ENCODE measurements at regions not wholly inside any gene's neighbourhood (a gene's known extent, or its start where the extent isn't known, plus 50 kb on each side); places are given as distances from the start of the nearest gene placed in this dataset.
A peak's percentile ranks its signal among the peaks of the same experiment; 100 is the strongest.

GRCh38 chr12:115191342-115191741, 507.4 kb upstream of the TBX3 start:
- Histone ChIP-seq H3F3A (ENCODE audit: insufficient read depth) (peaks cover 9% of the 10 kb centered on the region; the same call in 1 of the 2 replicates), H3K4me3 (no peak overlapping the region), H3K9me3 (ENCODE audit: low read depth) (no peaks in the 10 kb centered on the region), H3K27ac (no peak overlapping the region), H2AFZ (no peak overlapping the region), H3K27me3 (replicated peaks; ENCODE audit: insufficient read depth) (no peaks in the 10 kb centered on the region), H3K79me2 (ENCODE audit: insufficient read depth) (no peaks in the 10 kb centered on the region), H3K9me2 (ENCODE audit: insufficient read depth) (no peaks in the 10 kb centered on the region), H3K36me3 (ENCODE audit: low read depth) (no peaks in the 10 kb centered on the region), H3K9ac (no peak overlapping the region), H3K4me2 (ENCODE audit: unreplicated experiment) (no peak overlapping the region), H3K4me1 (ENCODE audit: insufficient read depth) (peaks cover 10% of the 10 kb centered on the region), H4K20me1 (ENCODE audit: insufficient read depth) (no peaks in the 10 kb centered on the region)
- in situ Hi-C loops (cut with MboI) = no loop called here
- peak; percentile 48 for DNase-seq
- 57 to 59% methylated on average over 2 of the region's 2 CpGs for WGBS, 2 experiments (ENCODE audit: low coverage in 1 of 2, low lambda C conversion rate in 2 of 2, missing lambda C conversion rate in 2 of 2)
- TF ChIP-seq EZH2 (IDR thresholded peaks at IDR 0.05; ENCODE audit: insufficient read depth, poor library complexity, severe bottlenecking) (no peak), EZH2phosphoT487 (IDR thresholded peaks at IDR 0.05; ENCODE audit: insufficient read depth, low read depth) (no peak)

GRCh38 chr12:115190010-115190770, 506.2 kb upstream of the TBX3 start:
- Histone ChIP-seq H3K9ac (0 out of 2 replicates have a peak overlapping the region, but pooled peaks have one; percentile 3), H3K4me1 (ENCODE audit: insufficient read depth) (peaks cover 10% of the 10 kb centered on the region), H3K79me2 (ENCODE audit: insufficient read depth) (no peaks in the 10 kb centered on the region), H3K27me3 (replicated peaks; ENCODE audit: insufficient read depth) (no peaks in the 10 kb centered on the region), H3K9me2 (ENCODE audit: insufficient read depth) (no peaks in the 10 kb centered on the region), H3K36me3 (ENCODE audit: low read depth) (no peaks in the 10 kb centered on the region), H2AFZ (peak overlapping the region; percentile 80), H3K9me3 (ENCODE audit: low read depth) (no peaks in the 10 kb centered on the region), H3K4me3 (0 out of 2 replicates have a peak overlapping the region, but pooled peaks have one; percentile 14), H4K20me1 (ENCODE audit: insufficient read depth) (no peaks in the 10 kb centered on the region), H3K27ac (0 out of 2 replicates have a peak overlapping the region, but pooled peaks have one; percentile 1), H3F3A (ENCODE audit: insufficient read depth) (peaks cover 9% of the 10 kb centered on the region; the same call in 1 of the 2 replicates), H3K4me2 (ENCODE audit: unreplicated experiment) (peak overlapping the region; percentile 66)
- 8 to 13% methylated on average over 6 of the region's 6 CpGs for WGBS, 2 experiments (ENCODE audit: low coverage in 1 of 2, low lambda C conversion rate in 2 of 2, missing lambda C conversion rate in 2 of 2)
- TF ChIP-seq EZH2phosphoT487 (IDR thresholded peaks at IDR 0.05; ENCODE audit: insufficient read depth, low read depth) = no peak
- no peak for TF ChIP-seq EZH2 (IDR thresholded peaks at IDR 0.05; ENCODE audit: insufficient read depth, poor library complexity, severe bottlenecking)
- in situ Hi-C loops (cut with MboI) = no loop called here
- DNase-seq = peak; percentile 36

- in situ Hi-C loops (cut with MboI) = no loop called here
- Histone ChIP-seq H3K27ac (no peak overlapping the region), H3K9me3 (ENCODE audit: low read depth) (no peaks in the 10 kb centered on the region), H3K4me3 (no peak overlapping the region), H3K4me2 (ENCODE audit: unreplicated experiment) (no peak overlapping the region), H3K36me3 (ENCODE audit: low read depth) (no peaks in the 10 kb centered on the region), H3K9ac (no peak overlapping the region), H3K27me3 (replicated peaks; ENCODE audit: insufficient read depth) (no peaks in the 10 kb centered on the region), H4K20me1 (ENCODE audit: insufficient read depth) (no peaks in the 10 kb centered on the region), H3K79me2 (ENCODE audit: insufficient read depth) (no peaks in the 10 kb centered on the region), H3K4me1 (ENCODE audit: insufficient read depth) (peaks cover 8% of the 10 kb centered on the region), H3F3A (ENCODE audit: insufficient read depth) (peaks cover 7% of the 10 kb centered on the region; the same call in 1 of the 2 replicates), H3K9me2 (ENCODE audit: insufficient read depth) (no peaks in the 10 kb centered on the region), H2AFZ (no peak overlapping the region)
- no peak for DNase-seq
- WGBS, 2 experiments (ENCODE audit: low coverage in 1 of 2, low lambda C conversion rate in 2 of 2, missing lambda C conversion rate in 2 of 2) = 44 to 49% methylated on average over 4 of the region's 4 CpGs
- TF ChIP-seq EZH2phosphoT487 (IDR thresholded peaks at IDR 0.05; ENCODE audit: insufficient read depth, low read depth) = no peak
- no peak for TF ChIP-seq EZH2 (IDR thresholded peaks at IDR 0.05; ENCODE audit: insufficient read depth, poor library complexity, severe bottlenecking)
These were observed 501.5 kb upstream of the TBX3 start for GRCh38 chr12:115185506-115185905.

GRCh38 chr12:115183752-115184151, 499.8 kb upstream of the TBX3 start:
- no peak for DNase-seq
- Histone ChIP-seq H3K4me3 (no peak overlapping the region), H3K36me3 (ENCODE audit: low read depth) (no peaks in the 10 kb centered on the region), H3K9me3 (ENCODE audit: low read depth) (no peaks in the 10 kb centered on the region), H3F3A (ENCODE audit: insufficient read depth) (no peaks in the 10 kb centered on the region), H3K4me1 (ENCODE audit: insufficient read depth) (no peaks in the 10 kb centered on the region), H3K9ac (no peak overlapping the region), H4K20me1 (ENCODE audit: insufficient read depth) (no peaks in the 10 kb centered on the region), H2AFZ (no peak overlapping the region), H3K27ac (no peak overlapping the region), H3K79me2 (ENCODE audit: insufficient read depth) (no peaks in the 10 kb centered on the region), H3K9me2 (ENCODE audit: insufficient read depth) (no peaks in the 10 kb centered on the region), H3K27me3 (replicated peaks; ENCODE audit: insufficient read depth) (no peaks in the 10 kb centered on the region), H3K4me2 (ENCODE audit: unreplicated experiment) (no peak overlapping the region)
- in situ Hi-C loops (cut with MboI) = no loop called here
- TF ChIP-seq EZH2phosphoT487 (IDR thresholded peaks at IDR 0.05; ENCODE audit: insufficient read depth, low read depth) (no peak), EZH2 (IDR thresholded peaks at IDR 0.05; ENCODE audit: insufficient read depth, poor library complexity, severe bottlenecking) (no peak)
- 97 to 99% methylated on average over 3 of the region's 3 CpGs for WGBS, 2 experiments (ENCODE audit: low coverage in 1 of 2, low lambda C conversion rate in 2 of 2, missing lambda C conversion rate in 2 of 2)

Data from GM23248 (cell line).